H9 (cell line): ENCODE measurements at regions not wholly inside any gene's neighbourhood (a gene's known extent, or its start where the extent isn't known, plus 50 kb on each side); places are given as distances from the start of the nearest gene placed in this dataset.

Source experiments
- DNase-seq: peaks from one replicate; pipeline ENCODE4 v3.0.0-alpha.2; 2017
- H2AFZ ChIP-seq: one replicate; pipeline ENCODE4 v1.6.1; 2013; ENCODE audit warnings: mild to moderate bottlenecking, low read length, control low read depth, moderate library complexity
- H2AK5ac ChIP-seq: 2 replicates; pipeline ENCODE4 v1.6.1; 2013; ENCODE audit warnings: low read length, control low read depth, mixed read lengths; ENCODE audit not compliant: insufficient read length
- H2BK120ac ChIP-seq: one replicate; pipeline ENCODE4 v1.6.1; 2013; ENCODE audit warnings: low read depth, mild to moderate bottlenecking, low read length, control low read depth, inconsistent platforms; ENCODE audit not compliant: poor library complexity, severe bottlenecking
- H2BK12ac ChIP-seq: 2 replicates; pipeline ENCODE4 v1.6.1; 2013; ENCODE audit warnings: low read length, control low read depth, mixed read lengths, low read depth; ENCODE audit not compliant: insufficient read length
- H2BK15ac ChIP-seq: 2 replicates; pipeline ENCODE4 v1.6.1; 2013; ENCODE audit warnings: low read depth, low read length, control low read depth
- H2BK20ac ChIP-seq: one replicate; pipeline ENCODE4 v1.6.1; 2013; ENCODE audit warnings: low read depth, mild to moderate bottlenecking, low read length, control low read depth, inconsistent platforms; ENCODE audit not compliant: poor library complexity, severe bottlenecking
- H2BK5ac ChIP-seq: 2 replicates; pipeline ENCODE4 v1.6.1; 2013; ENCODE audit warnings: low read length, control low read depth, mixed read lengths; ENCODE audit not compliant: insufficient read length
- H3K14ac ChIP-seq: 2 replicates; pipeline ENCODE4 v1.6.1; 2013; ENCODE audit warnings: low read length, control low read depth; ENCODE audit not compliant: insufficient read depth
- H3K18ac ChIP-seq: 2 replicates; pipeline ENCODE4 v1.6.1; 2013; ENCODE audit warnings: low read depth, mild to moderate bottlenecking, mixed read lengths, low read length, control low read depth; ENCODE audit not compliant: insufficient read length
- H3K23ac ChIP-seq: 2 replicates; pipeline ENCODE4 v1.6.1; 2013; ENCODE audit warnings: low read length, control low read depth, mixed read lengths, low read depth; ENCODE audit not compliant: insufficient read length
- H3K23me2 ChIP-seq: 2 replicates; pipeline ENCODE4 v1.6.1; 2013; ENCODE audit warnings: low read depth, mild to moderate bottlenecking, mixed read lengths, low read length, control low read depth; ENCODE audit not compliant: insufficient read length, poor library complexity, severe bottlenecking
- H3K27ac ChIP-seq: 2 replicates; pipeline ENCODE4 v1.5.1; 2013; ENCODE audit warnings: low read length, control low read depth, mixed read lengths, low read depth; ENCODE audit not compliant: insufficient read length
- H3K27me3 ChIP-seq: 2 replicates; pipeline ENCODE4 v1.6.1; 2013; ENCODE audit warnings: low read length, control low read depth, inconsistent platforms; ENCODE audit not compliant: insufficient read depth
- H3K4ac ChIP-seq: 2 replicates; pipeline ENCODE4 v1.6.1; 2013; ENCODE audit warnings: low read depth, mild to moderate bottlenecking, control low read depth, inconsistent platforms, low read length, moderate library complexity
- H3K4me1 ChIP-seq: 2 replicates; pipeline ENCODE4 v1.6.1; 2013; ENCODE audit warnings: low read length, control low read depth, inconsistent platforms; ENCODE audit not compliant: insufficient read depth
- H3K4me2 ChIP-seq: 2 replicates; pipeline ENCODE4 v1.6.1; 2013; ENCODE audit warnings: low read length, control low read depth, mixed read lengths; ENCODE audit not compliant: insufficient read length, insufficient read depth
- H3K56ac ChIP-seq: 2 replicates; pipeline ENCODE4 v1.6.1; 2013; ENCODE audit warnings: low read depth, mild to moderate bottlenecking, mixed read lengths, low read length, control low read depth; ENCODE audit not compliant: insufficient read length
- H3K79me1 ChIP-seq: 2 replicates; pipeline ENCODE4 v1.6.1; 2013; ENCODE audit warnings: low read depth, mild to moderate bottlenecking, moderate library complexity, low read length, control low read depth, inconsistent platforms; ENCODE audit not compliant: insufficient read depth, poor library complexity, severe bottlenecking
- H3K79me2 ChIP-seq: 2 replicates; pipeline ENCODE4 v1.6.1; 2013; ENCODE audit warnings: low read length, control low read depth, inconsistent platforms; ENCODE audit not compliant: insufficient read depth
- H3K9ac ChIP-seq: 2 replicates; pipeline ENCODE4 v1.6.1; 2013; ENCODE audit warnings: low read length, control low read depth, mixed read lengths; ENCODE audit not compliant: insufficient read length; ENCODE audit errors: extremely low read depth
- H3K9me3 ChIP-seq: one replicate; pipeline ENCODE4 v1.6.1; 2013; ENCODE audit warnings: low read depth, low read length, inconsistent platforms; ENCODE audit not compliant: control insufficient read depth
- H3T11ph ChIP-seq: one replicate; pipeline ENCODE4 v1.6.1; 2013; ENCODE audit warnings: mild to moderate bottlenecking, low read length, control low read depth, inconsistent platforms
- H4K20me1 ChIP-seq: one replicate; pipeline ENCODE4 v1.6.1; 2013; ENCODE audit not compliant: control insufficient read depth, insufficient read length, insufficient read depth
- H4K5ac ChIP-seq: 2 replicates; pipeline ENCODE4 v1.6.1; 2013; ENCODE audit warnings: low read depth, mild to moderate bottlenecking, mixed read lengths, low read length, control low read depth; ENCODE audit not compliant: insufficient read length
- H4K8ac ChIP-seq: replicated peaks from 2 replicates; pipeline ENCODE4 v1.6.1; 2013; ENCODE audit warnings: low read length, control low read depth, mixed read lengths, low read depth; ENCODE audit not compliant: insufficient read length
- H4K91ac ChIP-seq: 2 replicates; pipeline ENCODE4 v1.6.1; 2013; ENCODE audit warnings: low read depth, mild to moderate bottlenecking, moderate library complexity, mixed read lengths, low read length, control low read depth; ENCODE audit not compliant: insufficient read length
- H3K27ac Mint-ChIP-seq, 3 experiments: 2 replicates in 2 of 3; 3 replicates in 1 of 3; pipeline ENCODE4 v1.8.0; 2020 to 2021; ENCODE audit warnings: mixed read lengths in 3 of 3, mild to moderate bottlenecking in 1 of 3, moderate library complexity in 1 of 3
- H3K27me3 Mint-ChIP-seq: 2 replicates; pipeline ENCODE4 v1.8.0; 2021; ENCODE audit warnings: low read depth, mild to moderate bottlenecking, moderate library complexity, mixed read lengths
- H3K36me3 Mint-ChIP-seq, 3 experiments: 2 replicates in 2 of 3; 3 replicates in 1 of 3; pipeline ENCODE4 v1.8.0; 2020 to 2021; ENCODE audit warnings: low read depth in 3 of 3, mixed read lengths in 3 of 3; ENCODE audit not compliant: insufficient read depth in 1 of 3
- H3K4me1 Mint-ChIP-seq, 2 experiments: 2 replicates each; pipeline ENCODE4 v1.8.0; 2020; ENCODE audit warnings: mixed read lengths in 2 of 2
- H3K4me3 Mint-ChIP-seq, 2 experiments: 2 replicates in 1 of 2; 3 replicates in 1 of 2; pipeline ENCODE4 v1.8.0; 2020 to 2021; ENCODE audit warnings: mild to moderate bottlenecking in 2 of 2, mixed read lengths in 2 of 2, moderate library complexity in 1 of 2
- H3K9me3 Mint-ChIP-seq, 2 experiments: 2 replicates in 1 of 2; 3 replicates in 1 of 2; pipeline ENCODE4 v1.8.0; 2020; ENCODE audit warnings: mild to moderate bottlenecking in 2 of 2, mixed read lengths in 2 of 2, moderate library complexity in 1 of 2
- WGBS: extraction: QIAGEN DNeasy Blood & Tissue Kit; methylation state at CpG from one replicate; pipeline ENCODE4 v1.1.7; 2013; ENCODE audit warnings: missing lambda C conversion rate, low lambda C conversion rate, mixed read lengths; ENCODE audit not compliant: insufficient read length; ENCODE audit errors: extremely low coverage; 5-methylcytosine and 5-hydroxymethylcytosine counted together
- TF ChIP-seq, protein P1 (sequence below): fragments of 200-600 bp; sonication (generic); conservative IDR thresholded peaks from 3 replicates; pipeline ENCODE4 v1.8.0; 2021; ENCODE audit warnings: antibody characterized with exemption, mild to moderate bottlenecking

- Histone ChIP-seq H2BK5ac (no peak overlapping the region), H3T11ph (no peak overlapping the region), H4K91ac (no peak overlapping the region), H4K8ac (no peak overlapping the region), H2AK5ac (no peak overlapping the region), H3K4me2 (no peak overlapping the region), H3K27ac (no peak overlapping the region), H3K9me3 (no peaks in the 10 kb centered on the region), H2BK120ac (no peak overlapping the region), H2BK20ac (no peak overlapping the region), H3K27me3 (no peaks in the 10 kb centered on the region), H4K5ac (no peak overlapping the region), H2AFZ (no peak overlapping the region), H3K4ac (no peak overlapping the region), H3K79me2 (no peaks in the 10 kb centered on the region), H3K14ac (no peak overlapping the region), H3K56ac (no peak overlapping the region), H3K79me1 (no peaks in the 10 kb centered on the region), H3K18ac (no peak overlapping the region), H2BK12ac (no peak overlapping the region), H4K20me1 (no peaks in the 10 kb centered on the region), H3K23me2 (no peaks in the 10 kb centered on the region), H2BK15ac (no peak overlapping the region), H3K23ac (no peak overlapping the region), H3K9ac (no peak overlapping the region), H3K4me1 (no peaks in the 10 kb centered on the region)
- TF ChIP-seq, protein P1, sequence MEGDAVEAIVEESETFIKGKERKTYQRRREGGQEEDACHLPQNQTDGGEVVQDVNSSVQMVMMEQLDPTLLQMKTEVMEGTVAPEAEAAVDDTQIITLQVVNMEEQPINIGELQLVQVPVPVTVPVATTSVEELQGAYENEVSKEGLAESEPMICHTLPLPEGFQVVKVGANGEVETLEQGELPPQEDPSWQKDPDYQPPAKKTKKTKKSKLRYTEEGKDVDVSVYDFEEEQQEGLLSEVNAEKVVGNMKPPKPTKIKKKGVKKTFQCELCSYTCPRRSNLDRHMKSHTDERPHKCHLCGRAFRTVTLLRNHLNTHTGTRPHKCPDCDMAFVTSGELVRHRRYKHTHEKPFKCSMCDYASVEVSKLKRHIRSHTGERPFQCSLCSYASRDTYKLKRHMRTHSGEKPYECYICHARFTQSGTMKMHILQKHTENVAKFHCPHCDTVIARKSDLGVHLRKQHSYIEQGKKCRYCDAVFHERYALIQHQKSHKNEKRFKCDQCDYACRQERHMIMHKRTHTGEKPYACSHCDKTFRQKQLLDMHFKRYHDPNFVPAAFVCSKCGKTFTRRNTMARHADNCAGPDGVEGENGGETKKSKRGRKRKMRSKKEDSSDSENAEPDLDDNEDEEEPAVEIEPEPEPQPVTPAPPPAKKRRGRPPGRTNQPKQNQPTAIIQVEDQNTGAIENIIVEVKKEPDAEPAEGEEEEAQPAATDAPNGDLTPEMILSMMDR = no peak
- Mint-ChIP-seq H3K9me3 (peaks cover 6 to 9% of the 10 kb centered on the region in 2 experiments; a peak in 4 of 5 replicates), H3K4me1 (no peaks in the 10 kb centered on the region), H3K27me3 (peaks cover 8% of the 10 kb centered on the region), H3K4me3 (no peak overlapping the region), H3K27ac (no peak overlapping the region), H3K36me3 (peaks cover 0 to 5% (median 5%) of the 10 kb centered on the region in 3 experiments; a peak in 3 of 7 replicates)
- no CpG with 5 or more reads among the region's 5 CpGs for WGBS
- no peak for DNase-seq
These were observed 142.2 kb upstream of the NBPF11 start for GRCh38 chr1:148294116-148294807.
